ENCODE measurements at regions not wholly inside any gene's neighbourhood (a gene's known extent, or its start where the extent isn't known, plus 50 kb on each side); places are given as distances from the start of the nearest gene placed in this dataset.

DNA sequence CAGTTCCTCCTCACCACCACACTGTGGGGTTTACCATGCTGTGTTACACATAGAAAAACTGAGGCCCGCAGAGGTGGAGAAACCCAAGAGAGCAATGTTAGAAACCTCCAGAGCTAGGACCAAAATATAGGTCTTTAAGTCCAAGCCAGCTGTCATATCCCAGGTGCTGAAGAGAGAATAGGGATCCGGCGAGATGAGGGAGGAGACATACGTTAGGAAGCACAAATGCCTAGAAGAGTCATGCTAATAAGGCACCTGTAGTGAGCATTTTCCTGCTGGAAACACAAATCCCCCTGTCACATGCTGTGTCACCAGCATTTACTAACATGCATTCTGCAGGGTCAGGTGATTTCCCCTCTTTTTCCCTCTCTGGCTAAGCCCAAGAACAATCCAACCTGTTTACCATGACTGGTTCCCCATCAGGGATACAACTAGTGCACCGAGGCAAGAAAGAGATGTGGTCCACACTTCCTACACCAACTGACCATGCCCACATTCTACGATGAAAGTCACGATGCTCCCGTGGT, 168.6 kb upstream of the CAMK1G start:
- Histone ChIP-seq H3K4me1 (ENCODE audit: control insufficient read depth, insufficient read depth, low read length) (no peaks in the 10 kb centered on the region), H3K27me3 (ENCODE audit: control insufficient read depth, insufficient read depth, low read length) (no peaks in the 10 kb centered on the region; the same call in 1 of the 2 replicates), H3K9me3 (ENCODE audit: control insufficient read depth, insufficient read depth, low read depth, low read length) (no peaks in the 10 kb centered on the region), H3K36me3 (ENCODE audit: control insufficient read depth, insufficient read depth, low read length) (no peaks in the 10 kb centered on the region), H3K27ac (ENCODE audit: low read length) (no peak overlapping the region), H3K4me3 (ENCODE audit: low read depth in 2 of 2, low read length in 2 of 2) (no peak overlapping the region)
- ChIA-PET POLR2A (no interaction called here), CTCF (no interaction called here)
- intact Hi-C loops (cut with micrococcal nuclease; ENCODE audit: unreplicated experiment) (no loop called here), in situ Hi-C loops (cut with HindIII; ENCODE audit: low pct_unique_long_range_greater_than_20kb, low sequenced_read_pairs) (no loop called here)
- no TSS peak for BruUV-seq (replicated peaks)
- TF ChIP-seq SIN3A (IDR thresholded peaks at IDR 0.05; ENCODE audit: borderline replicate concordance, insufficient read depth, low read depth, low read length) (no peak), POLR2AphosphoS5 (IDR thresholded peaks at IDR 0.05; ENCODE audit: low read depth, low read length) (no peak), TCF7L2 (IDR thresholded peaks at IDR 0.05; ENCODE audit: low read depth, low read length) (no peak)
- TF ChIP-seq, protein P1, sequence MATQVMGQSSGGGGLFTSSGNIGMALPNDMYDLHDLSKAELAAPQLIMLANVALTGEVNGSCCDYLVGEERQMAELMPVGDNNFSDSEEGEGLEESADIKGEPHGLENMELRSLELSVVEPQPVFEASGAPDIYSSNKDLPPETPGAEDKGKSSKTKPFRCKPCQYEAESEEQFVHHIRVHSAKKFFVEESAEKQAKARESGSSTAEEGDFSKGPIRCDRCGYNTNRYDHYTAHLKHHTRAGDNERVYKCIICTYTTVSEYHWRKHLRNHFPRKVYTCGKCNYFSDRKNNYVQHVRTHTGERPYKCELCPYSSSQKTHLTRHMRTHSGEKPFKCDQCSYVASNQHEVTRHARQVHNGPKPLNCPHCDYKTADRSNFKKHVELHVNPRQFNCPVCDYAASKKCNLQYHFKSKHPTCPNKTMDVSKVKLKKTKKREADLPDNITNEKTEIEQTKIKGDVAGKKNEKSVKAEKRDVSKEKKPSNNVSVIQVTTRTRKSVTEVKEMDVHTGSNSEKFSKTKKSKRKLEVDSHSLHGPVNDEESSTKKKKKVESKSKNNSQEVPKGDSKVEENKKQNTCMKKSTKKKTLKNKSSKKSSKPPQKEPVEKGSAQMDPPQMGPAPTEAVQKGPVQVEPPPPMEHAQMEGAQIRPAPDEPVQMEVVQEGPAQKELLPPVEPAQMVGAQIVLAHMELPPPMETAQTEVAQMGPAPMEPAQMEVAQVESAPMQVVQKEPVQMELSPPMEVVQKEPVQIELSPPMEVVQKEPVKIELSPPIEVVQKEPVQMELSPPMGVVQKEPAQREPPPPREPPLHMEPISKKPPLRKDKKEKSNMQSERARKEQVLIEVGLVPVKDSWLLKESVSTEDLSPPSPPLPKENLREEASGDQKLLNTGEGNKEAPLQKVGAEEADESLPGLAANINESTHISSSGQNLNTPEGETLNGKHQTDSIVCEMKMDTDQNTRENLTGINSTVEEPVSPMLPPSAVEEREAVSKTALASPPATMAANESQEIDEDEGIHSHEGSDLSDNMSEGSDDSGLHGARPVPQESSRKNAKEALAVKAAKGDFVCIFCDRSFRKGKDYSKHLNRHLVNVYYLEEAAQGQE (IDR thresholded peaks at IDR 0.05; ENCODE audit: insufficient read depth in 1 of 2, low read depth in 2 of 2, low read length in 1 of 2), result no peak
- TF ChIP-seq, protein P2, sequence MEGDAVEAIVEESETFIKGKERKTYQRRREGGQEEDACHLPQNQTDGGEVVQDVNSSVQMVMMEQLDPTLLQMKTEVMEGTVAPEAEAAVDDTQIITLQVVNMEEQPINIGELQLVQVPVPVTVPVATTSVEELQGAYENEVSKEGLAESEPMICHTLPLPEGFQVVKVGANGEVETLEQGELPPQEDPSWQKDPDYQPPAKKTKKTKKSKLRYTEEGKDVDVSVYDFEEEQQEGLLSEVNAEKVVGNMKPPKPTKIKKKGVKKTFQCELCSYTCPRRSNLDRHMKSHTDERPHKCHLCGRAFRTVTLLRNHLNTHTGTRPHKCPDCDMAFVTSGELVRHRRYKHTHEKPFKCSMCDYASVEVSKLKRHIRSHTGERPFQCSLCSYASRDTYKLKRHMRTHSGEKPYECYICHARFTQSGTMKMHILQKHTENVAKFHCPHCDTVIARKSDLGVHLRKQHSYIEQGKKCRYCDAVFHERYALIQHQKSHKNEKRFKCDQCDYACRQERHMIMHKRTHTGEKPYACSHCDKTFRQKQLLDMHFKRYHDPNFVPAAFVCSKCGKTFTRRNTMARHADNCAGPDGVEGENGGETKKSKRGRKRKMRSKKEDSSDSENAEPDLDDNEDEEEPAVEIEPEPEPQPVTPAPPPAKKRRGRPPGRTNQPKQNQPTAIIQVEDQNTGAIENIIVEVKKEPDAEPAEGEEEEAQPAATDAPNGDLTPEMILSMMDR (IDR thresholded peaks at IDR 0.05), result no peak
- ATAC-seq (no peak), DNase-seq (ENCODE audit: low read depth, low spot score) (no peak)

DNA sequence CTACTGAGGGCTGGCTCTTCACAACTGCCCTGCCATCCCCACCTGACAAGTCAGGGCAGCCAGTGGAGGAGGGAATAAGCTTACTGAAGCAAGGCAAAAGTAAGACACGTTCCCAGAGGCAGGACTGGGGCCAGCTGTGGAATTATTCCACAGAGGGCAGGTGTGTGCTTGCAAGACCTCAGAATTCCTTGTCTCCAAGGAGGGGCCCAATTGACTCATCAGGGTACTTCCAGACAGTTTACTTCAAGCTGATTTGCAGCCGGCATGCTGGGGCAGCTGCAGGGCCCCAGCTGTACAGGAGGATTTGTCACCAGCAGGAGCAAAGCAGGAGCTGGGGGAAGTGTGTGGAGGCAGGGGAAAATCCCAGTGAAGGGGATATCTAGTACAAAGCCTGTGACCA, 167.5 kb upstream of the CAMK1G start:
- POLR2A ChIA-PET, result no interaction called here

More for the DNA sequence above, 167.5 kb upstream of the CAMK1G start:
- Histone ChIP-seq H3K4me3 (ENCODE audit: low read depth in 2 of 2, low read length in 2 of 2) (no peak overlapping the region), H3K27me3 (ENCODE audit: control insufficient read depth, insufficient read depth, low read length) (no peaks in the 10 kb centered on the region; the same call in 1 of the 2 replicates), H3K4me1 (ENCODE audit: control insufficient read depth, insufficient read depth, low read length) (no peaks in the 10 kb centered on the region), H3K27ac (ENCODE audit: low read length) (no peak overlapping the region), H3K9me3 (ENCODE audit: control insufficient read depth, insufficient read depth, low read depth, low read length) (no peaks in the 10 kb centered on the region), H3K36me3 (ENCODE audit: control insufficient read depth, insufficient read depth, low read length) (no peaks in the 10 kb centered on the region)
- ATAC-seq, result no peak
- in situ Hi-C loops (cut with HindIII; ENCODE audit: low pct_unique_long_range_greater_than_20kb, low sequenced_read_pairs), result no loop called here
- no peak for DNase-seq (ENCODE audit: low read depth, low spot score)
- TF ChIP-seq, protein P2 (IDR thresholded peaks at IDR 0.05), result no peak
- TF ChIP-seq, protein P1 (IDR thresholded peaks at IDR 0.05; ENCODE audit: insufficient read depth in 1 of 2, low read depth in 2 of 2, low read length in 1 of 2), result no peak
- no peak for TF ChIP-seq SIN3A (IDR thresholded peaks at IDR 0.05; ENCODE audit: borderline replicate concordance, insufficient read depth, low read depth, low read length)
- CTCF ChIA-PET, result no interaction called here
- BruUV-seq (replicated peaks), result no TSS peak
- intact Hi-C loops (cut with micrococcal nuclease; ENCODE audit: unreplicated experiment), result no loop called here
